HL-60 (cell line): ENCODE measurements at regions not wholly inside any gene's neighbourhood (a gene's known extent, or its start where the extent isn't known, plus 50 kb on each side); places are given as distances from the start of the nearest gene placed in this dataset.

Source experiments
- DNase-seq, 2 experiments: peaks; one replicate each; pipeline ENCODE4 v3.0.0-alpha.2; 2010 to 2020; ENCODE audit warnings: low read depth in 1 of 2, low spot score in 1 of 2
- H3K27ac ChIP-seq: fragments of 250-450 bp; sonication (Bioruptor Pico); replicated peaks from 2 replicates; pipeline ENCODE4 v1.5.1; 2020; ENCODE audit warnings: mild to moderate bottlenecking, moderate library complexity
- H3K27me3 ChIP-seq: fragments of 250-450 bp; sonication (Bioruptor Pico); 2 replicates; pipeline ENCODE4 v1.5.1; 2021; ENCODE audit warnings: mild to moderate bottlenecking, moderate library complexity; ENCODE audit not compliant: insufficient read depth, poor library complexity, severe bottlenecking
- H3K4me3 ChIP-seq: replicated peaks from 2 replicates; pipeline ENCODE4 v1.5.1; 2011; ENCODE audit warnings: mild to moderate bottlenecking, control low read depth, low read length; ENCODE audit not compliant: insufficient read depth
- GABPA ChIP-seq: IDR thresholded peaks from 2 replicates; pipeline ENCODE4 v1.6.1; 2012; ENCODE audit warnings: low read depth
- POLR2AphosphoS5 ChIP-seq: IDR thresholded peaks from 2 replicates; pipeline ENCODE4 v1.6.1; 2012; ENCODE audit warnings: low read depth
- SPI1 ChIP-seq: IDR thresholded peaks from 2 replicates; pipeline ENCODE4 v1.6.1; 2012; ENCODE audit warnings: low read depth, mild to moderate bottlenecking, borderline replicate concordance
- TF ChIP-seq, protein P1 (sequence below): IDR thresholded peaks from 2 replicates; pipeline ENCODE4 v1.6.1; 2012; ENCODE audit warnings: low read depth; ENCODE audit not compliant: insufficient replicate concordance
- TF ChIP-seq, protein P2 (sequence below): IDR thresholded peaks from one replicate; pipeline ENCODE4 v1.5.1; 2011; ENCODE audit warnings: low read length, control low read depth, inconsistent platforms; ENCODE audit not compliant: insufficient read depth

DNA sequence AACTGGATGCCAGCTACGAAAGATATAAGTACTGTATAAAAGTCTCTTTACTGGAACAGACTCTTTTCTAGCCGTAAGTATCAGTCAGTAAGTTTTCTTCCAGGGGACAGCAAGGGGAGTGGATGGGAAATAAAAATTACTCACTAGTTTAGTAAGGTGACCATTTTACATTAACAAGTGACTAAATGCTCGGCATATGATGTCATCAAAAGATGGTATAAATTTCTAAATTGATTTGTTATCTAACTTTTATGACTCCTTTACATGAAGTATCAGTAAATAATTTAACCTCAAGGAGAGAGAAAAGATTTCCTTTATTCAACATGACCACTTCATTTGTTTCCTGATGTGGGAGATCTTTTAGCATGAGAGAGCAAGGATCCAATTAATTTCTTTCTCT is 859.0 kb upstream of the LRRTM1 start:
- TF ChIP-seq, protein P1, sequence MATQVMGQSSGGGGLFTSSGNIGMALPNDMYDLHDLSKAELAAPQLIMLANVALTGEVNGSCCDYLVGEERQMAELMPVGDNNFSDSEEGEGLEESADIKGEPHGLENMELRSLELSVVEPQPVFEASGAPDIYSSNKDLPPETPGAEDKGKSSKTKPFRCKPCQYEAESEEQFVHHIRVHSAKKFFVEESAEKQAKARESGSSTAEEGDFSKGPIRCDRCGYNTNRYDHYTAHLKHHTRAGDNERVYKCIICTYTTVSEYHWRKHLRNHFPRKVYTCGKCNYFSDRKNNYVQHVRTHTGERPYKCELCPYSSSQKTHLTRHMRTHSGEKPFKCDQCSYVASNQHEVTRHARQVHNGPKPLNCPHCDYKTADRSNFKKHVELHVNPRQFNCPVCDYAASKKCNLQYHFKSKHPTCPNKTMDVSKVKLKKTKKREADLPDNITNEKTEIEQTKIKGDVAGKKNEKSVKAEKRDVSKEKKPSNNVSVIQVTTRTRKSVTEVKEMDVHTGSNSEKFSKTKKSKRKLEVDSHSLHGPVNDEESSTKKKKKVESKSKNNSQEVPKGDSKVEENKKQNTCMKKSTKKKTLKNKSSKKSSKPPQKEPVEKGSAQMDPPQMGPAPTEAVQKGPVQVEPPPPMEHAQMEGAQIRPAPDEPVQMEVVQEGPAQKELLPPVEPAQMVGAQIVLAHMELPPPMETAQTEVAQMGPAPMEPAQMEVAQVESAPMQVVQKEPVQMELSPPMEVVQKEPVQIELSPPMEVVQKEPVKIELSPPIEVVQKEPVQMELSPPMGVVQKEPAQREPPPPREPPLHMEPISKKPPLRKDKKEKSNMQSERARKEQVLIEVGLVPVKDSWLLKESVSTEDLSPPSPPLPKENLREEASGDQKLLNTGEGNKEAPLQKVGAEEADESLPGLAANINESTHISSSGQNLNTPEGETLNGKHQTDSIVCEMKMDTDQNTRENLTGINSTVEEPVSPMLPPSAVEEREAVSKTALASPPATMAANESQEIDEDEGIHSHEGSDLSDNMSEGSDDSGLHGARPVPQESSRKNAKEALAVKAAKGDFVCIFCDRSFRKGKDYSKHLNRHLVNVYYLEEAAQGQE = no peak
- TF ChIP-seq GABPA (no peak), SPI1 (no peak), POLR2AphosphoS5 (no peak)
- TF ChIP-seq, protein P2, sequence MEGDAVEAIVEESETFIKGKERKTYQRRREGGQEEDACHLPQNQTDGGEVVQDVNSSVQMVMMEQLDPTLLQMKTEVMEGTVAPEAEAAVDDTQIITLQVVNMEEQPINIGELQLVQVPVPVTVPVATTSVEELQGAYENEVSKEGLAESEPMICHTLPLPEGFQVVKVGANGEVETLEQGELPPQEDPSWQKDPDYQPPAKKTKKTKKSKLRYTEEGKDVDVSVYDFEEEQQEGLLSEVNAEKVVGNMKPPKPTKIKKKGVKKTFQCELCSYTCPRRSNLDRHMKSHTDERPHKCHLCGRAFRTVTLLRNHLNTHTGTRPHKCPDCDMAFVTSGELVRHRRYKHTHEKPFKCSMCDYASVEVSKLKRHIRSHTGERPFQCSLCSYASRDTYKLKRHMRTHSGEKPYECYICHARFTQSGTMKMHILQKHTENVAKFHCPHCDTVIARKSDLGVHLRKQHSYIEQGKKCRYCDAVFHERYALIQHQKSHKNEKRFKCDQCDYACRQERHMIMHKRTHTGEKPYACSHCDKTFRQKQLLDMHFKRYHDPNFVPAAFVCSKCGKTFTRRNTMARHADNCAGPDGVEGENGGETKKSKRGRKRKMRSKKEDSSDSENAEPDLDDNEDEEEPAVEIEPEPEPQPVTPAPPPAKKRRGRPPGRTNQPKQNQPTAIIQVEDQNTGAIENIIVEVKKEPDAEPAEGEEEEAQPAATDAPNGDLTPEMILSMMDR = no peak
- H3K27me3 ChIP-seq = no peaks in the 10 kb centered on the region
- H3K4me3 ChIP-seq = no peak overlapping the region
- DNase-seq = no peak
- H3K27ac ChIP-seq = no peak overlapping the region

DNA sequence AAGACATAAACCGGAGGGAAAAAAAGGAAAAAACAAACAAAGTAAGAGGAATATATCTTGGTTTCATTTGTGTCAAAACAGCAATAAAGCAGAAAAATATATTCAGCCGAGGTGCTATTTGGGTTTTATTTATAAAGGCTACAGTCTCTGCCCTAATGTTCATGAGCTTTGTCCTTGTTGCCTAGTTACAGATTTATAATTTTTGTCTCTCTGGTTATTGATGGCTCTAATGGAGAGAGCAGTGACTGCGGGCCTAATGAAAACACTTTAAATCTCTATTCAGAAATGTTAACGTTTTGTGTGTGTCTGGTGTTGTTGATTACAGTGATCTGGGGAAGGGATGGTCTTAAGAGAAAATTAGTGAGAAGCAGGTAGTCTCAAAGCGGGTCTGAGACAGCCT is 854.0 kb upstream of the LRRTM1 start:
- Histone ChIP-seq H3K4me3 (no peak overlapping the region), H3K27ac (no peak overlapping the region), H3K27me3 (no peaks in the 10 kb centered on the region)
- TF ChIP-seq, protein P1 = no peak
- TF ChIP-seq GABPA (no peak), POLR2AphosphoS5 (no peak), SPI1 (no peak)
- TF ChIP-seq, protein P2 = no peak
- DNase-seq = no peak

DNA sequence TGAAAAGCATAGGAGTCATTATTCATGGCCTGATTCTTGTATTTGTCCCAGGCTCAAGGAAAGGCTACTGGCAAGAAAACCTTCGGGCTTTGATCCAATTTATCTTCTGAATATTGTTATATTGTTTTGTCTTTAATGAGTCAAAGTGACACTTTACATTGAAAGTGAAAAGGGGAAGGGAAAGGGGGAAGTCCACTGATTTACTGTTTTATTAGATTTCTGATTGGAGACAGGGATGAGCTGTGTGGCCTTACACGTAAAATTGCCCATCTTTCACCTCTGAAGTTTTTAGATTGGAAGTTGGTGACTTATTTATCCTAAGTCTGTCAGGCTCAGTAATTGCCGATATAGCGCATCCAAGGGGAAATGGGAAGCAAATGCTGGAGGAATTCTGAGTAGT is 843.8 kb upstream of the LRRTM1 start:
- Histone ChIP-seq H3K27ac (no peak overlapping the region), H3K4me3 (no peak overlapping the region), H3K27me3 (no peaks in the 10 kb centered on the region)
- TF ChIP-seq POLR2AphosphoS5 (no peak), SPI1 (peak; percentile 51; the same call in 1 of the 2 replicates)
- DNase-seq = no peak

DNA sequence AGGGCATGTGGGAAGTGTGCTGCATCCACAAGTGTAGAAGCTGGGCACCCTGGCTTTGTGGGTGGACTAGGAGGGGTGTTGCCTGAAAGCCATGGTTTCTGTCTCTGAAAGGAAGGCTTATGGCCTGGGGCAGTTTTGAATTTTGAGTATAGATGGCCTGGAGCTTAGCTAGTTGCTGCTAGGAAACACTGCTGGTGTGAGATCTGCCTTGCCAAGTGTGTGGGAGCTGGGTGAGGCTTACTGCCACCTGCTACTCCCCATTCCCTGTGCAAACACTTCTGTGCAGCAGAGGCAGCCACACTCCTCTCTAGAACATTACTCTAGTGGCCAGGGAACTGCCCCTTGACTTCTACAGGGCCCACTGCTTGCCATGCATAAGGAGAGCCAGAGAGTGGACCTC is 831.7 kb upstream of the LRRTM1 start:
- no peak for TF ChIP-seq SPI1
- TF ChIP-seq GABPA = no peak
- TF ChIP-seq, protein P1 = no peak
- TF ChIP-seq, protein P2 = no peak
- no peak for TF ChIP-seq POLR2AphosphoS5
- H3K27ac ChIP-seq = no peak overlapping the region
- no peak overlapping the region for H3K4me3 ChIP-seq
- DNase-seq = no peak
- H3K27me3 ChIP-seq = no peaks in the 10 kb centered on the region
